Esophagus squamous epithelium (tissue), 4 donors: ENCODE measurements at regions not wholly inside any gene's neighbourhood (a gene's known extent, or its start where the extent isn't known, plus 50 kb on each side); places are given as distances from the start of the nearest gene placed in this dataset.

Experiments used
- CTCF ChIP-seq, 6 experiments: fragments of 450-650 bp in 4 of 6; fragments of 200-600 bp in 2 of 6; sonication (generic) in 2 of 6; IDR thresholded peaks; one replicate each; pipeline ENCODE4 v1.5.1; 2016 to 2019; ENCODE audit warnings: antibody characterized with exemption in 6 of 6, mild to moderate bottlenecking in 4 of 6, moderate library complexity in 4 of 6
- POLR2A ChIP-seq, 4 donors: fragments of 450-650 bp; IDR thresholded peaks; one replicate each; pipeline ENCODE4 v1.6.1; 2017; ENCODE audit warnings: antibody characterized with exemption in 4 of 4, mild to moderate bottlenecking in 4 of 4, moderate library complexity in 3 of 4

GRCh38 chr1:221522529-221522940, 219.4 kb downstream of the DUSP10 start:
- TF ChIP-seq CTCF (IDR thresholded peaks at IDR 0.05) (no peak), POLR2A (IDR thresholded peaks at IDR 0.05) (no peak)
